Neural progenitor cell (in vitro differentiated cells): ENCODE measurements at regions not wholly inside any gene's neighbourhood (a gene's known extent, or its start where the extent isn't known, plus 50 kb on each side); places are given as distances from the start of the nearest gene placed in this dataset.

ENCODE experiments used
- CTCF ChIP-seq: fragments of 200-600 bp; sonication (generic); IDR thresholded peaks from 2 replicates; pipeline ENCODE4 v1.5.1; 2017; ENCODE audit warnings: antibody characterized with exemption, mild to moderate bottlenecking
- EZH2 ChIP-seq: fragments of 200-600 bp; sonication (generic); IDR thresholded peaks from 2 replicates; pipeline ENCODE4 v1.6.1; 2017; ENCODE audit warnings: antibody characterized with exemption, mild to moderate bottlenecking, moderate library complexity
- EZH2phosphoT487 ChIP-seq: fragments of 200-600 bp; sonication (generic); IDR thresholded peaks from 2 replicates; pipeline ENCODE4 v1.6.1; 2017; ENCODE audit warnings: antibody characterized with exemption

DNA sequence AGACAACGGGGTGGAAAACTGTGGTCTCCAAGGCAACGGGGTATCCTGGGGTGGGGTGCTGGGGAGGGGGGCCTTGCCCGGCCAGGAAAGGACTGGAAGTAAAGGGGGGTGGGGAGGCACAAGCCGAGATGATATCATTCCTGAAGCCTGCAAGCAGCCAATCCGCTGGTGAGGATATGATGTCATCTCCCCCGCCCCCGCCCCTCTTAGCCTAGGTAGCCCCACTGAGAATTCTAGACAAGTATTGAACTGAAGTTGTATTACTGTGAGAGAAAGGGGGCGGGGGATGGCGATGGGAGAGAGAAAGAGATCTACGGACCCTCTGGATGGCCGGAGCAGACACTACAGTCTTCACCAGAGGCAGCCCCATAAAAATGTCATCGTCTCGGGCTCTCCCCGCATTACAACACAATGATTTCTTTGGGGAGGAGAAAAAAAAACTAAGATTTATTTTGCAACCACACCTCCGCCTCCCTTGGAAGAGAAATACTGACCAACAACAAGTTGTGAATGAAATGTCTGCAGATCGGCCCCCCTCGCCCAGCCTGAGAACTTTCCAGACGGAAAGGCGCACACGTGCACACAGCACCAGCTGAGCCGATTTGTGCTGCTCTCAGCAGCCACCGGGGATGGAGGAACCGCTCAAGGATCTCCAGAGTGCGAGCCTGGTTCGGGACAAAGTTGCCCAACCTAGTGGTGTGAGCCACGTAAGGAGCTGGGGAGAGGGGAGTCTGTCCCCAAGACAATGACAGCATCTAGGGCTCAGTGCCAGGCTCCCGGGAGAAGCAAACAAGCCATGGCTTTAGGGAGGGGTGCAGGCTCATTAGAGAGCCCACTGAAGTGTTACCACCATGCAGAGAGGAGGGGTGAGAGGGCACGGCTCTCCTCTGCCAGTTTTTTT lies 222.1 kb downstream of the SOX9 start:
- TF ChIP-seq CTCF (no peak), EZH2phosphoT487 (no peak), EZH2 (no peak)
